Stomach (tissue), 8 donors: ENCODE measurements at regions not wholly inside any gene's neighbourhood (a gene's known extent, or its start where the extent isn't known, plus 50 kb on each side); places are given as distances from the start of the nearest gene placed in this dataset.

Experiments
- DNase-seq, 2 donors: peaks; one replicate each; pipeline versions ENCODE4 v3.0.0 to v3.0.0-alpha.2; 2013 to 2019
- H3K27ac ChIP-seq, 5 donors: fragments of 200-600 bp in 4 of 5; sonication (generic) in 4 of 5; one replicate each; pipeline ENCODE4 v1.5.1; 2013 to 2019; ENCODE audit warnings: mild to moderate bottlenecking in 1 of 5, moderate library complexity in 1 of 5
- H3K27me3 ChIP-seq, 3 donors: fragments of 200-600 bp; sonication (generic); one replicate each; pipeline ENCODE4 v1.5.1; 2017 to 2019; ENCODE audit warnings: mixed run types in 1 of 3
- H3K36me3 ChIP-seq, 4 donors: fragments of 200-600 bp; sonication (generic); 1 replicate in 3 of 4; 2 replicates in 1 of 4; pipeline ENCODE4 v1.5.1; 2016 to 2019
- H3K4me1 ChIP-seq, 4 donors: fragments of 200-600 bp; sonication (generic); one replicate each; pipeline ENCODE4 v1.5.1; 2016 to 2019
- H3K4me3 ChIP-seq, 4 donors: fragments of 200-600 bp; sonication (generic) in 3 of 4; one replicate each; pipeline ENCODE4 v1.5.1; 2016 to 2019; ENCODE audit warnings: mild to moderate bottlenecking in 1 of 4
- H3K9me3 ChIP-seq, 4 donors: fragments of 200-600 bp; sonication (generic); one replicate each; pipeline ENCODE4 v1.5.1; 2016 to 2019
- EP300 ChIP-seq: sonication (generic); formaldehyde crosslinking; IDR thresholded peaks from one replicate; pipeline ENCODE4 v1.6.1; 2017; ENCODE audit warnings: antibody characterized with exemption
- POLR2A ChIP-seq, 4 donors: fragments of 450-650 bp; IDR thresholded peaks; one replicate each; pipeline ENCODE4 v1.6.1; 2016; ENCODE audit warnings: antibody characterized with exemption in 4 of 4, control low read depth in 2 of 4, mild to moderate bottlenecking in 1 of 4, moderate library complexity in 1 of 4
- POLR2AphosphoS5 ChIP-seq, 3 donors: sonication (generic); formaldehyde crosslinking; IDR thresholded peaks; one replicate each; pipeline ENCODE4 v1.6.1; 2016; ENCODE audit warnings: antibody characterized with exemption in 3 of 3
- WGBS, 5 donors: extraction: QIAGEN DNeasy Blood & Tissue Kit in 3 of 5; methylation state at CpG; one replicate each; pipeline versions ENCODE4 v1.1.5 to v1.1.7; 2013 to 2018; 5-methylcytosine and 5-hydroxymethylcytosine counted together
- intact Hi-C: fragments of 100-400 bp; cut with DNase I; formaldehyde crosslinking; loops from one replicate; pipeline ENCODE4 v1.15.1; 2023; ENCODE audit warnings: low total_unique reads
- TF ChIP-seq, protein P1 (sequence below), 7 experiments: fragments of 450-650 bp in 4 of 7; fragments of 200-600 bp in 3 of 7; sonication (generic) in 3 of 7; IDR thresholded peaks; one replicate each; pipeline ENCODE4 v1.5.1; 2016 to 2019; ENCODE audit warnings: antibody characterized with exemption in 7 of 7, control low read depth in 2 of 7, mild to moderate bottlenecking in 1 of 7
- donor health status: healthy with polysubstance abuse.
- donor health status: Bipolar disorder and iron deficiency.
- donor health status: healthy.

DNA sequence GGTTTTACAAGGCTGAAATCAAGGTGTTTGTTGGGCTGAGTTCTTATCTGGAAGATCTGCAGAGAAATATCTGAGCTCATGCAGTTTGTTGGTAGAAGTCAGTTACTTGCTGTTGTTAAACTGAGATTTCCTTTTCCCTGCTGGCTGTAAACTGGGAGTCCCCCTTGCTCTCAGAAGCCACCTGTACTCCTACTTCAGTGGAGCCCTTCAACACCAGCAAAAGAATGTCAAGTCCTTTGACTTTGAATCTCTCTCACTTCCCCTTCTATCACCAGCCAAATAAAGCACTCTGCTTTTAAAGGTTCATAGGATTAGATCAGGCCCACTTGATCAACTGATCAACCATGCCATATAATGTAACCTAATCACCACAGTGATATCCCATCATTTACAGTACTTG is 252.2 kb upstream of the CDH7 start:
- intact Hi-C loops = no loop called here
- Histone ChIP-seq H3K4me1 (no peaks in the 10 kb centered on the region), H3K4me3 (no peak overlapping the region), H3K27me3 (no peaks in the 10 kb centered on the region), H3K27ac (no peak overlapping the region), H3K9me3 (no peaks in the 10 kb centered on the region), H3K36me3 (no peaks in the 10 kb centered on the region)
- TF ChIP-seq POLR2A (IDR thresholded peaks at IDR 0.05) = no peak
- TF ChIP-seq, protein P1, sequence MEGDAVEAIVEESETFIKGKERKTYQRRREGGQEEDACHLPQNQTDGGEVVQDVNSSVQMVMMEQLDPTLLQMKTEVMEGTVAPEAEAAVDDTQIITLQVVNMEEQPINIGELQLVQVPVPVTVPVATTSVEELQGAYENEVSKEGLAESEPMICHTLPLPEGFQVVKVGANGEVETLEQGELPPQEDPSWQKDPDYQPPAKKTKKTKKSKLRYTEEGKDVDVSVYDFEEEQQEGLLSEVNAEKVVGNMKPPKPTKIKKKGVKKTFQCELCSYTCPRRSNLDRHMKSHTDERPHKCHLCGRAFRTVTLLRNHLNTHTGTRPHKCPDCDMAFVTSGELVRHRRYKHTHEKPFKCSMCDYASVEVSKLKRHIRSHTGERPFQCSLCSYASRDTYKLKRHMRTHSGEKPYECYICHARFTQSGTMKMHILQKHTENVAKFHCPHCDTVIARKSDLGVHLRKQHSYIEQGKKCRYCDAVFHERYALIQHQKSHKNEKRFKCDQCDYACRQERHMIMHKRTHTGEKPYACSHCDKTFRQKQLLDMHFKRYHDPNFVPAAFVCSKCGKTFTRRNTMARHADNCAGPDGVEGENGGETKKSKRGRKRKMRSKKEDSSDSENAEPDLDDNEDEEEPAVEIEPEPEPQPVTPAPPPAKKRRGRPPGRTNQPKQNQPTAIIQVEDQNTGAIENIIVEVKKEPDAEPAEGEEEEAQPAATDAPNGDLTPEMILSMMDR (IDR thresholded peaks at IDR 0.05) = no peak
- no peak for TF ChIP-seq POLR2AphosphoS5 (IDR thresholded peaks at IDR 0.05)
- TF ChIP-seq EP300 = no peak
- no peak for DNase-seq

DNA sequence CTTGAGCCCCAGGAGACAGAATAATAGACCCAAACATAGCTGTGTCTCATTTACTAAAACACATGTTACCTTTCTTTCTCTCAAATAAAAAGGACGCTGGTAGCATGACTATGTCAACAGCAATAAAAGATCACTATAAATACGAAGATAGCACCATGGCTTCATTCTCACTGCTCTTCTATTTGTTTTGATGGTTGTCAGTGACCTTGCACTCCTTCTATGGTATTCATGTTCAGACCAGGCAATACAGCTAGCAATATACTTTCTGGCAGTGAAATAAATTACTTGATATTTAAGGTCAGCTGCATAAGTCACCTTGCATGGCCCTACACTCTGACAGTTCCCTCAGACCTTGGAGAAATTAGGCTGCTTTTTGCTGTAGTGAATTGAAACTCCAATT is 263.2 kb upstream of the CDH7 start:
- Histone ChIP-seq H3K36me3 (no peaks in the 10 kb centered on the region), H3K27ac (no peak overlapping the region), H3K27me3 (no peaks in the 10 kb centered on the region), H3K9me3 (no peaks in the 10 kb centered on the region), H3K4me1 (no peaks in the 10 kb centered on the region), H3K4me3 (no peak overlapping the region)
- DNase-seq = no peak
- intact Hi-C loops = no loop called here
- TF ChIP-seq, protein P1 (IDR thresholded peaks at IDR 0.05) = no peak
- no peak for TF ChIP-seq EP300
- no peak for TF ChIP-seq POLR2AphosphoS5 (IDR thresholded peaks at IDR 0.05)
- no peak for TF ChIP-seq POLR2A (IDR thresholded peaks at IDR 0.05)
- 12 to 61% (median 49%) methylated on average over 2 of the region's 2 CpGs for WGBS, 5 donors

DNA sequence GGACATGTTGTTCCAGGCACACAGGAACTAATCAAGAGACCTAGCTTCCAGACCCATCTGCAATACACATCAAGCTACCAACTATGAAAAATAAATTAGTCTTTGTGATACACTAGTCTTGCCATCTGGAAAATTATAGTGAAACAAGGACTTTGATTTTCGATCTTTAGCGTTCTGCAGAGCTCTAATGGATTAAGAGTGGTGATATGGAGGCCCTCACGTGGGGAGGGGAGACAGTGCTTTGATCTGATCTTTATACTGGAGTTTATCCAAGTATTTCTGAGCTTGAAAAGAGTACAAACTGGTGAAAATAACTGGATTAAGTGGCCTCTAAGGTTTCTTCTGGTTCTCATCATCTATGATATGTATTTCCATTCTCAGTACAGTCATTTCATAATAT is 273.4 kb upstream of the CDH7 start:
- intact Hi-C loops = no loop called here
- no peak overlapping the region for H3K4me3 ChIP-seq
- no peaks in the 10 kb centered on the region for H3K27me3 ChIP-seq
- DNase-seq = no peak
- H3K36me3 ChIP-seq = no peaks in the 10 kb centered on the region
- no peaks in the 10 kb centered on the region for H3K4me1 ChIP-seq
- H3K9me3 ChIP-seq = peaks cover 0 to 7% (median 3%) of the 10 kb centered on the region in 4 donors
- no peak overlapping the region for H3K27ac ChIP-seq
- WGBS, 5 donors = 65 to 75% (median 68%) methylated on average over 3 of the region's 3 CpGs
- no peak for TF ChIP-seq POLR2A (IDR thresholded peaks at IDR 0.05)
- no peak for TF ChIP-seq POLR2AphosphoS5 (IDR thresholded peaks at IDR 0.05)
- TF ChIP-seq EP300 = no peak
- TF ChIP-seq, protein P1 (IDR thresholded peaks at IDR 0.05) = no peak

DNA sequence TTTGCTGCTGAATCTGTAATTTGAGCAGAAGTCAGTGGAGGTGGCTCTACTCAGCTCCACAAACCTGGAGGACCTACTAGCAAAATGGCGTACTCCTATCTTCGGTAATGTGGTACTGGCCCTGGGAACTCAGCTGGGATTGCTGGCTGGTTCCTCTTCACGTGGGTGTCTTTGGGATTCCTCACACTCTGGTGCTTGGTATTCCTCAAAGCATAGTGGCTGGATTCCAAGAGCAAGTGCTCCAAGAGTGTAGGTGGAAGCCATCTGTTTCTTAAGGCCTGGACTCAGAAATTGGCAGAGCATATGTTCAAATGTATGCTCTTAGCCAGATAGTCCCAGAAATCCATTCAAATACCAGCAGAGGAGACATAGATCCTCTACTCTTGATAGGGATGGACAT is 281.9 kb upstream of the CDH7 start:
- Histone ChIP-seq H3K4me1 (no peaks in the 10 kb centered on the region), H3K4me3 (no peak overlapping the region), H3K27ac (no peak overlapping the region), H3K9me3 (peaks cover 0 to 8% (median 0%) of the 10 kb centered on the region in 4 donors), H3K27me3 (no peaks in the 10 kb centered on the region), H3K36me3 (no peaks in the 10 kb centered on the region)
- TF ChIP-seq, protein P1 (IDR thresholded peaks at IDR 0.05) = no peak
- TF ChIP-seq POLR2A (IDR thresholded peaks at IDR 0.05) = no peak
- no peak for TF ChIP-seq POLR2AphosphoS5 (IDR thresholded peaks at IDR 0.05)
- TF ChIP-seq EP300 = no peak
- intact Hi-C loops = no loop called here
- DNase-seq = no peak
- 62 to 84% (median 73%) methylated on average over 3 of the region's 3 CpGs for WGBS, 5 donors

DNA sequence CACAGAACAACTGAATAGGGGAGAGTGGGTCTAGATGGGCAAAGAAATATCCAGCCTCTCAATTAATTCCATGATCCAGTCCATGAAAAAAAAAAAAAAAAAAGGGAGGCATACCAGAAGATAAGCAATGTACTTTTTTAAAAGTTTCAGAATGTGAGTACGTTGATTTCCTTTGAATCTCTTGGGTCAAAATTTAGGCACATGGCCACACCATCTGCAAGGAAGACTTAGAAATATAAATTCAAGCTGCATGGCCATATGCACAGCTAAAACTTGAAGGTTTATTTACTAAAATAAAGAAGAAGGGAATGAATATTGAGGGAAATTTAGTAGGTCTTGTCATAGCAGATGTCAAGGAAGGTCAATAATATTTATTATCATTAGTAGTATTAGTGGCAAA is 286.5 kb upstream of the CDH7 start:
- 33 to 59% (median 53%) methylated on average over 1 of the region's 1 CpG for WGBS, 5 donors
- H3K9me3 ChIP-seq = no peaks in the 10 kb centered on the region
- no peak for DNase-seq
- no peaks in the 10 kb centered on the region for H3K36me3 ChIP-seq
- no peak overlapping the region for H3K27ac ChIP-seq
- H3K4me1 ChIP-seq = no peaks in the 10 kb centered on the region
- H3K4me3 ChIP-seq = no peak overlapping the region
- H3K27me3 ChIP-seq = no peaks in the 10 kb centered on the region
- TF ChIP-seq POLR2A (IDR thresholded peaks at IDR 0.05) (no peak), POLR2AphosphoS5 (IDR thresholded peaks at IDR 0.05) (no peak), EP300 (no peak)
- TF ChIP-seq, protein P1 (IDR thresholded peaks at IDR 0.05) = no peak
- intact Hi-C loops = no loop called here
